SK-N-MC (cell line): ENCODE measurements at regions not wholly inside any gene's neighbourhood (a gene's known extent, or its start where the extent isn't known, plus 50 kb on each side); places are given as distances from the start of the nearest gene placed in this dataset.

Experiments used
- DNase-seq: peaks from one replicate; pipeline ENCODE4 v3.0.0-alpha.2; 2011; ENCODE audit warnings: low read depth, low spot score
- H3K27ac ChIP-seq: fragments of 200-600 bp; sonication (generic); 2 replicates; pipeline ENCODE4 v1.5.1; 2016; ENCODE audit warnings: mixed run types
- H3K36me3 ChIP-seq: fragments of 200-600 bp; sonication (generic); 2 replicates; pipeline ENCODE4 v1.6.1; 2017; ENCODE audit warnings: antibody characterized with exemption, low read length, mixed read lengths; ENCODE audit not compliant: insufficient read depth
- H3K4me3 ChIP-seq: fragments of 200-600 bp; sonication (generic); 2 replicates; pipeline ENCODE4 v1.5.1; 2016
- H3K9ac ChIP-seq: fragments of 200-600 bp; sonication (generic); 2 replicates; pipeline ENCODE4 v1.8.0; 2017; ENCODE audit warnings: mixed run types, mixed read lengths; ENCODE audit not compliant: insufficient read length
- H3K9me3 ChIP-seq: fragments of 200-600 bp; sonication (generic); 2 replicates; pipeline ENCODE4 v1.6.1; 2017; ENCODE audit warnings: low read depth, mild to moderate bottlenecking, antibody characterized with exemption, low read length, moderate library complexity, mixed read lengths
- EZH2 ChIP-seq: fragments of 200-600 bp; sonication (generic); IDR thresholded peaks from one replicate; pipeline ENCODE4 v1.6.1; 2017; ENCODE audit warnings: antibody characterized with exemption
- FOXP2 ChIP-seq: optimal IDR thresholded peaks from 2 replicates; pipeline ENCODE3; 2011; ENCODE audit warnings: mild to moderate bottlenecking, moderate library complexity; ENCODE audit not compliant: insufficient read depth; ENCODE audit errors: extremely low read length, control extremely low read depth
- POLR2AphosphoS5 ChIP-seq: IDR thresholded peaks from 2 replicates; pipeline ENCODE4 v1.6.1; 2012; ENCODE audit warnings: mild to moderate bottlenecking, low read depth, low read length, borderline replicate concordance

- Histone ChIP-seq H3K9ac (no peak overlapping the region), H3K9me3 (no peaks in the 10 kb centered on the region), H3K4me3 (no peak overlapping the region), H3K36me3 (no peaks in the 10 kb centered on the region), H3K27ac (no peak overlapping the region)
- no peak for DNase-seq
- TF ChIP-seq POLR2AphosphoS5 (no peak), FOXP2 (no peak), EZH2 (no peak)
Measured at GRCh38 chr5:60546207-60546606, 153.8 kb downstream of the DEPDC1B start.

GRCh38 chr5:60545551-60545950 is 154.4 kb downstream of the DEPDC1B start:
- no peaks in the 10 kb centered on the region for H3K36me3 ChIP-seq
- no peak for TF ChIP-seq EZH2
- no peak for TF ChIP-seq POLR2AphosphoS5
- no peak for TF ChIP-seq FOXP2
- no peak for DNase-seq

GRCh38 chr5:60544142-60544541 is 155.8 kb downstream of the DEPDC1B start:
- no peak for DNase-seq
- Histone ChIP-seq H3K27ac (no peak overlapping the region), H3K9me3 (no peaks in the 10 kb centered on the region), H3K4me3 (no peak overlapping the region), H3K36me3 (no peaks in the 10 kb centered on the region), H3K9ac (no peak overlapping the region)
- TF ChIP-seq FOXP2 = no peak
- no peak for TF ChIP-seq POLR2AphosphoS5
- no peak for TF ChIP-seq EZH2

More at GRCh38 chr5:60545551-60545950, 154.4 kb downstream of the DEPDC1B start:
- Histone ChIP-seq H3K9ac (no peak overlapping the region), H3K9me3 (no peaks in the 10 kb centered on the region), H3K4me3 (no peak overlapping the region), H3K27ac (no peak overlapping the region)

- no peaks in the 10 kb centered on the region for H3K36me3 ChIP-seq
- no peak for TF ChIP-seq FOXP2
- no peak for TF ChIP-seq EZH2
- TF ChIP-seq POLR2AphosphoS5 = no peak
- H3K27ac ChIP-seq = no peak overlapping the region
Measured at GRCh38 chr5:60541980-60542379, 158.0 kb downstream of the DEPDC1B start.

GRCh38 chr5:60540856-60541805 is 158.8 kb downstream of the DEPDC1B start:
- TF ChIP-seq EZH2 (no peak), POLR2AphosphoS5 (no peak), FOXP2 (no peak)
- no peaks in the 10 kb centered on the region for H3K9me3 ChIP-seq
- DNase-seq = no peak
- no peak overlapping the region for H3K27ac ChIP-seq
- no peak overlapping the region for H3K4me3 ChIP-seq
- no peak overlapping the region for H3K9ac ChIP-seq
- no peaks in the 10 kb centered on the region for H3K36me3 ChIP-seq

More at GRCh38 chr5:60541980-60542379, 158.0 kb downstream of the DEPDC1B start:
- no peaks in the 10 kb centered on the region for H3K9me3 ChIP-seq
- H3K4me3 ChIP-seq = no peak overlapping the region
- DNase-seq = no peak
- H3K9ac ChIP-seq = no peak overlapping the region

GRCh38 chr5:60538955-60539866 is 160.8 kb downstream of the DEPDC1B start:
- H3K27ac ChIP-seq = no peak overlapping the region
- H3K9ac ChIP-seq = no peak overlapping the region
- DNase-seq = no peak
- no peaks in the 10 kb centered on the region for H3K36me3 ChIP-seq
- H3K9me3 ChIP-seq = no peaks in the 10 kb centered on the region
- no peak overlapping the region for H3K4me3 ChIP-seq
- TF ChIP-seq FOXP2 = no peak
- no peak for TF ChIP-seq POLR2AphosphoS5

- Histone ChIP-seq H3K4me3 (no peak overlapping the region), H3K27ac (no peak overlapping the region), H3K9me3 (no peaks in the 10 kb centered on the region), H3K9ac (no peak overlapping the region), H3K36me3 (no peaks in the 10 kb centered on the region)
- TF ChIP-seq FOXP2 (no peak), POLR2AphosphoS5 (no peak), EZH2 (no peak)
- DNase-seq = no peak
Measured at GRCh38 chr5:60538426-60538825, 161.5 kb downstream of the DEPDC1B start.

- H3K9me3 ChIP-seq = no peaks in the 10 kb centered on the region
- H3K36me3 ChIP-seq = no peaks in the 10 kb centered on the region
- H3K4me3 ChIP-seq = no peak overlapping the region
- DNase-seq = no peak
- no peak overlapping the region for H3K9ac ChIP-seq
- no peak overlapping the region for H3K27ac ChIP-seq
- TF ChIP-seq FOXP2 (no peak), EZH2 (no peak), POLR2AphosphoS5 (no peak)
Measured at GRCh38 chr5:60535951-60536350, 164.0 kb downstream of the DEPDC1B start.
